H1 (cell line): ENCODE measurements at regions not wholly inside any gene's neighbourhood (a gene's known extent, or its start where the extent isn't known, plus 50 kb on each side); places are given as distances from the start of the nearest gene placed in this dataset.

ENCODE experiments used
- CTCF ChIA-PET: fragments of 300-600 bp; sonication (Branson Sonifier 250); formaldehyde crosslinking; loops from one replicate; lab custom pipeline; 2021; ENCODE audit not compliant: partially characterized antibody; lab: Charles Lee
- POLR2A ChIA-PET: fragments of 300-600 bp; sonication (Branson Sonifier 250); formaldehyde crosslinking; loops from one replicate; lab custom pipeline; 2021; ENCODE audit warnings: inconsistent platforms; ENCODE audit not compliant: partially characterized antibody; lab: Charles Lee
- DNase-seq, 2 experiments: peaks; one replicate each; pipeline versions ENCODE4 v3.0.0 to v3.0.0-alpha.2; 2010 to 2022; ENCODE audit warnings: low spot score in 2 of 2, low read depth in 1 of 2, mixed read lengths in 1 of 2
- FAIRE-seq: peaks from 2 replicates; lab custom pipeline; 2011; peaks lifted over from hg19 to GRCh38; lab: Jason Lieb, UNC
- H2AFZ ChIP-seq: 2 replicates; pipeline ENCODE4 v1.8.1; 2012; ENCODE audit warnings: low read length, inconsistent platforms
- H2AK5ac ChIP-seq: 2 replicates; pipeline ENCODE4 v1.6.1; 2013; ENCODE audit warnings: low read depth, low read length
- H2BK120ac ChIP-seq: replicated peaks from 2 replicates; pipeline ENCODE3; 2013; ENCODE audit warnings: low read depth, low read length, inconsistent platforms
- H2BK12ac ChIP-seq: 2 replicates; pipeline ENCODE4 v1.6.1; 2013; ENCODE audit warnings: low read depth, low read length
- H2BK15ac ChIP-seq: 2 replicates; pipeline ENCODE4 v1.6.1; 2013; ENCODE audit warnings: low read length
- H2BK20ac ChIP-seq: 2 replicates; pipeline ENCODE4 v1.6.1; 2013; ENCODE audit warnings: low read length
- H2BK5ac ChIP-seq: 2 replicates; pipeline ENCODE4 v1.6.1; 2013; ENCODE audit warnings: low read depth, low read length
- H3K14ac ChIP-seq: 2 replicates; pipeline ENCODE4 v1.6.1; 2013; ENCODE audit warnings: inconsistent platforms; ENCODE audit not compliant: insufficient read length
- H3K18ac ChIP-seq: 2 replicates; pipeline ENCODE4 v1.6.1; 2013; ENCODE audit warnings: low read length; ENCODE audit errors: extremely low read depth
- H3K23ac ChIP-seq: 2 replicates; pipeline ENCODE4 v1.6.1; 2013; ENCODE audit warnings: inconsistent platforms; ENCODE audit not compliant: insufficient read length
- H3K23me2 ChIP-seq: 2 replicates; pipeline ENCODE4 v1.6.1; 2013; ENCODE audit warnings: low read depth, low read length
- H3K27ac ChIP-seq: 2 replicates; pipeline ENCODE4 v1.6.1; 2011; ENCODE audit warnings: low read depth, low read length, inconsistent platforms
- H3K27me3 ChIP-seq, 4 experiments: replicated peaks in 1 of 4; 1 replicate in 1 of 4; 2 replicates in 3 of 4; pipeline versions ENCODE4 v1.6.1 to v1.8.1; 2011 to 2013; ENCODE audit warnings: low read length in 3 of 4, mild to moderate bottlenecking in 3 of 4, inconsistent platforms in 2 of 4, mixed read lengths in 2 of 4, moderate library complexity in 1 of 4; ENCODE audit not compliant: control insufficient read depth in 3 of 4, insufficient read depth in 3 of 4; ENCODE audit errors: extremely low read depth in 1 of 4
- H3K36me3 ChIP-seq, 4 experiments: 2 replicates each; pipeline versions ENCODE4 v1.6.1 to v1.8.1; 2011 to 2013; ENCODE audit warnings: mild to moderate bottlenecking in 4 of 4, low read length in 3 of 4, moderate library complexity in 2 of 4, control low read depth in 1 of 4, inconsistent platforms in 1 of 4; ENCODE audit not compliant: insufficient read depth in 4 of 4, control insufficient read depth in 2 of 4
- H3K4ac ChIP-seq: replicated peaks from 2 replicates; pipeline ENCODE3; 2013; ENCODE audit warnings: low read length, low read depth, mixed read lengths, inconsistent platforms; ENCODE audit not compliant: insufficient read length
- H3K4me1 ChIP-seq, 4 experiments: replicated peaks in 1 of 4; 1 replicate in 1 of 4; 2 replicates in 3 of 4; pipeline versions ENCODE4 v1.6.1 to v1.8.1; 2011 to 2013; ENCODE audit warnings: low read length in 3 of 4, inconsistent platforms in 2 of 4, mixed read lengths in 1 of 4; ENCODE audit not compliant: insufficient read depth in 4 of 4, control insufficient read depth in 3 of 4
- H3K4me2 ChIP-seq, 2 experiments: 2 replicates each; pipeline versions ENCODE4 v1.6.1 to v1.8.1; 2011 to 2013; ENCODE audit warnings: low read depth in 2 of 2, low read length in 2 of 2, control low read depth in 1 of 2, inconsistent platforms in 1 of 2, mild to moderate bottlenecking in 1 of 2; ENCODE audit not compliant: insufficient read depth in 1 of 2
- H3K4me3 ChIP-seq, 4 experiments: fragments of 200-600, 300-600 bp in 1 of 4; sonication (generic), shearing (Covaris generic), sonication (Bioruptor Twin) in 1 of 4; 2 replicates each; pipeline versions ENCODE4 v1.5.1 to v1.8.1; 2011 to 2016; ENCODE audit warnings: low read length in 4 of 4, low read depth in 3 of 4, control low read depth in 2 of 4, inconsistent platforms in 2 of 4, mild to moderate bottlenecking in 2 of 4, mixed read lengths in 1 of 4, moderate library complexity in 1 of 4; ENCODE audit not compliant: insufficient read depth in 2 of 4; ENCODE audit errors: extremely low read depth in 1 of 4
- H3K56ac ChIP-seq: replicated peaks from 2 replicates; pipeline ENCODE3; 2013; ENCODE audit warnings: low read depth, mild to moderate bottlenecking, mixed read lengths, low read length, inconsistent platforms; ENCODE audit not compliant: insufficient read length
- H3K79me1 ChIP-seq: 2 replicates; pipeline ENCODE4 v1.6.1; 2013; ENCODE audit warnings: low read depth, low read length, control low read depth
- H3K79me2 ChIP-seq, 2 experiments: 2 replicates each; pipeline versions ENCODE4 v1.6.1 to v1.8.1; 2012 to 2013; ENCODE audit warnings: low read length in 2 of 2, mild to moderate bottlenecking in 2 of 2, inconsistent platforms in 1 of 2; ENCODE audit not compliant: insufficient read depth in 2 of 2, control insufficient read depth in 1 of 2
- H3K9ac ChIP-seq, 4 experiments: replicated peaks in 1 of 4; 1 replicate in 1 of 4; 2 replicates in 3 of 4; pipeline versions ENCODE4 v1.6.1 to v1.8.1; 2011 to 2013; ENCODE audit warnings: low read depth in 3 of 4, low read length in 3 of 4, control low read depth in 2 of 4, mild to moderate bottlenecking in 2 of 4, moderate library complexity in 2 of 4, inconsistent platforms in 1 of 4; ENCODE audit errors: extremely low read depth in 1 of 4
- H3K9me3 ChIP-seq, 2 experiments: 2 replicates each; pipeline versions ENCODE4 v1.6.1 to v1.8.1; 2012 to 2013; ENCODE audit warnings: mild to moderate bottlenecking in 2 of 2, moderate library complexity in 2 of 2, control low read depth in 1 of 2, inconsistent platforms in 1 of 2, low read depth in 1 of 2, low read length in 1 of 2, mixed read lengths in 1 of 2; ENCODE audit not compliant: insufficient read depth in 2 of 2
- H4K20me1 ChIP-seq, 2 experiments: replicated peaks in 1 of 2; 2 replicates each; pipeline versions ENCODE3 to v1.8.1; 2011 to 2013; ENCODE audit warnings: inconsistent platforms in 2 of 2, low read length in 2 of 2, mild to moderate bottlenecking in 1 of 2; ENCODE audit not compliant: insufficient read depth in 2 of 2, control insufficient read depth in 1 of 2
- H4K5ac ChIP-seq: 2 replicates; pipeline ENCODE4 v1.6.1; 2013; ENCODE audit warnings: low read length, low read depth, mixed read lengths, inconsistent platforms; ENCODE audit not compliant: insufficient read length
- H4K8ac ChIP-seq: 2 replicates; pipeline ENCODE4 v1.8.0; 2013; ENCODE audit warnings: mild to moderate bottlenecking, moderate library complexity, low read length, inconsistent platforms; ENCODE audit not compliant: insufficient read depth; ENCODE audit errors: extremely low read depth
- H4K91ac ChIP-seq: replicated peaks from 2 replicates; pipeline ENCODE3; 2013; ENCODE audit warnings: low read length, mixed read lengths, inconsistent platforms; ENCODE audit not compliant: insufficient read length
- ASH2L ChIP-seq: fragments of 200-600, 300-600 bp; sonication (generic); IDR thresholded peaks from one replicate; pipeline ENCODE4 v1.7.1; 2017; ENCODE audit warnings: low read length
- BCL11A ChIP-seq, 2 experiments: IDR thresholded peaks; one replicate each; pipeline ENCODE4 v1.6.1; 2011; ENCODE audit warnings: low read depth in 2 of 2, low read length in 2 of 2, mild to moderate bottlenecking in 2 of 2
- CHD1 ChIP-seq: IDR thresholded peaks from 2 replicates; pipeline ENCODE4 v1.6.1; 2012; ENCODE audit warnings: low read depth, low read length, improper control_type of control experiment
- CHD2 ChIP-seq: IDR thresholded peaks from 2 replicates; pipeline ENCODE4 v1.6.1; 2012; ENCODE audit warnings: low read length, improper control_type of control experiment
- CREB1 ChIP-seq: IDR thresholded peaks from 2 replicates; pipeline ENCODE4 v1.6.1; 2012; ENCODE audit warnings: inconsistent platforms
- GTF2F1 ChIP-seq: IDR thresholded peaks from 2 replicates; pipeline ENCODE4 v1.6.1; 2012; ENCODE audit warnings: low read depth, low read length, improper control_type of control experiment, borderline replicate concordance
- JUND ChIP-seq: IDR thresholded peaks from 2 replicates; pipeline ENCODE4 v1.6.1; 2011; ENCODE audit warnings: mild to moderate bottlenecking, improper control_type of control experiment, low read length
- MAFK ChIP-seq: IDR thresholded peaks from 2 replicates; pipeline ENCODE4 v1.6.1; 2012; ENCODE audit warnings: low read depth, mild to moderate bottlenecking, improper control_type of control experiment, low read length
- RFX5 ChIP-seq: IDR thresholded peaks from 2 replicates; pipeline ENCODE4 v1.6.1; 2011; ENCODE audit warnings: low read depth, low read length, improper control_type of control experiment, borderline replicate concordance
- SP4 ChIP-seq: IDR thresholded peaks from 2 replicates; pipeline ENCODE4 v1.6.1; 2012; ENCODE audit warnings: low read length, inconsistent platforms
- YY1 ChIP-seq: IDR thresholded peaks from 2 replicates; pipeline ENCODE4 v1.6.1; 2011; ENCODE audit warnings: low read depth, mild to moderate bottlenecking, low read length
- WGBS, 2 experiments: shearing (Covaris generic) in 1 of 2; methylation state at CpG; one replicate each; pipeline versions ENCODE4 v1.1.6 to v1.1.7; 2013 to 2015; ENCODE audit warnings: low lambda C conversion rate in 2 of 2, mixed read lengths in 2 of 2, inconsistent platforms in 1 of 2, low coverage in 1 of 2, missing lambda C conversion rate in 1 of 2; ENCODE audit not compliant: insufficient replicate concordance in 2 of 2, insufficient coverage in 1 of 2, insufficient read length in 1 of 2; ENCODE audit errors: extremely low coverage in 1 of 2, missing lambda C conversion rate in 1 of 2; 5-methylcytosine and 5-hydroxymethylcytosine counted together

DNA sequence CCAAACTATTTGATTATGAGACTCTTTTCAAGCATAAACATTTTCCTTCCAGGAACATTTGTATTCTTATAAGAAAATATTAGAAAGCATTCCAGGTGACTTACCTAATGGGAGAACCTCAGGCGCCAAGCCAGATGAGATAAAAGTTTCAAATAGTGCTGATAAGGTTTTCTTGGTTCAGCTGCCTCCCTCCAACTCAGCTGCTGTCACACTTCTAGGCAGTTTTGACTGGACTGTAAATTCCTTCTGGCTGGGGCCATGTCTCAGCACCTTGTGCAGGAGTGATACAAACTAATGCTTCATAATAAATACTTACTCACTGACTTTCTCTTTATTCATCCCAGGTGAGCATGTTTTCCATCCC, 131.1 kb downstream of the MED15 start:
- Histone ChIP-seq H3K4ac (no peak overlapping the region), H2BK120ac (no peak overlapping the region), H3K79me1 (no peaks in the 10 kb centered on the region), H3K36me3 (no peaks in the 10 kb centered on the region), H4K5ac (no peak overlapping the region), H3K23ac (no peak overlapping the region), H2BK5ac (no peak overlapping the region), H2AFZ (no peak overlapping the region), H4K8ac (no peak overlapping the region), H3K4me3 (no peak overlapping the region), H3K56ac (no peak overlapping the region), H3K4me2 (no peak overlapping the region), H4K91ac (no peak overlapping the region), H3K27me3 (no peaks in the 10 kb centered on the region), H3K4me1 (no peaks in the 10 kb centered on the region), H3K9me3 (no peaks in the 10 kb centered on the region), H3K14ac (no peak overlapping the region), H3K27ac (no peak overlapping the region), H3K23me2 (no peaks in the 10 kb centered on the region), H4K20me1 (no peaks in the 10 kb centered on the region), H2BK15ac (no peak overlapping the region), H3K18ac (no peak overlapping the region), H2BK20ac (no peak overlapping the region), H2BK12ac (no peak overlapping the region), H3K9ac (no peak overlapping the region), H3K79me2 (no peaks in the 10 kb centered on the region), H2AK5ac (no peak overlapping the region)
- FAIRE-seq: no peak
- WGBS, 2 experiments: 93% methylated on average over 1 of the region's 1 CpG; no CpG with 5 or more reads in 1 of the 2 experiments
- POLR2A ChIA-PET: interaction anchor here (0.6 to 1.2 kb wide), 2 partner anchors 8 to 11 kb away, joined by 3 read pairs; no protein-coding TSS in a partner anchor
- no peak for DNase-seq
- TF ChIP-seq CHD2 (no peak), SP4 (no peak), YY1 (no peak), JUND (no peak), GTF2F1 (no peak), RFX5 (no peak), CREB1 (no peak), MAFK (no peak), BCL11A (IDR thresholded peaks at IDR 0.05; ENCODE audit: low read depth in 2 of 2, low read length in 2 of 2) (no peak), ASH2L (no peak), CHD1 (no peak)
- CTCF ChIA-PET: interaction anchor here (1.7 kb wide), 1 partner anchor 11 kb away, joined by 5 read pairs; no protein-coding TSS in a partner anchor
